WTC11 (cell line): ENCODE measurements at regions not wholly inside any gene's neighbourhood (a gene's known extent, or its start where the extent isn't known, plus 50 kb on each side); places are given as distances from the start of the nearest gene placed in this dataset.

Source experiments
- ATAC-seq: fragments of 200-7000 bp; cut with Tn5 transposase; 2 replicates; pipeline ENCODE4 v1.10.0; 2021; ENCODE audit warnings: mild to moderate bottlenecking, moderate library complexity
- CTCF ChIA-PET: fragments of 300-600 bp; sonication (Branson Sonifier 250); formaldehyde crosslinking; loops from one replicate; lab custom pipeline; 2021; ENCODE audit warnings: antibody characterized with exemption; lab: Charles Lee
- POLR2A ChIA-PET: fragments of 350-600 bp; sonication (Branson Sonifier 250); formaldehyde crosslinking; loops from one replicate; lab custom pipeline; 2021; ENCODE audit warnings: antibody characterized with exemption; lab: Charles Lee
- DNase-seq: peaks from one replicate; pipeline ENCODE4 v3.0.0; 2021; ENCODE audit warnings: low spot score
- H3K27ac Mint-ChIP-seq: 2 replicates; pipeline ENCODE4 v1.8.0; 2021; ENCODE audit warnings: mixed read lengths
- H3K27me3 Mint-ChIP-seq: 2 replicates; pipeline ENCODE4 v1.8.0; 2021; ENCODE audit warnings: low read depth, mild to moderate bottlenecking, moderate library complexity, mixed read lengths
- H3K36me3 Mint-ChIP-seq: 2 replicates; pipeline ENCODE4 v1.8.0; 2021; ENCODE audit warnings: mixed read lengths
- H3K4me1 Mint-ChIP-seq: 2 replicates; pipeline ENCODE4 v1.8.0; 2022; ENCODE audit warnings: mixed read lengths
- H3K4me3 Mint-ChIP-seq: 2 replicates; pipeline ENCODE4 v1.8.0; 2021; ENCODE audit warnings: mild to moderate bottlenecking, moderate library complexity, mixed read lengths
- H3K9me3 Mint-ChIP-seq: 2 replicates; pipeline ENCODE4 v1.8.0; 2021; ENCODE audit warnings: mixed read lengths
- CREB1 ChIP-seq: sonication (generic); formaldehyde crosslinking; IDR thresholded peaks from 2 replicates; pipeline ENCODE4 v1.8.0; 2023; ENCODE audit warnings: mild to moderate bottlenecking, missing genetic modification reagents
- CTCF ChIP-seq: fragments of 200-600 bp; IDR thresholded peaks from 2 replicates; pipeline ENCODE4 v1.8.0; 2022; ENCODE audit warnings: antibody characterized with exemption
- E2F4 ChIP-seq: sonication (generic); formaldehyde crosslinking; IDR thresholded peaks from 2 replicates; pipeline ENCODE4 v1.8.1; 2022; ENCODE audit warnings: low read depth, mild to moderate bottlenecking, moderate library complexity, missing genetic modification reagents, borderline replicate concordance
- ELF4 ChIP-seq: sonication (generic); formaldehyde crosslinking; IDR thresholded peaks from 2 replicates; pipeline ENCODE4 v1.8.1; 2022; ENCODE audit warnings: low read depth, mild to moderate bottlenecking, moderate library complexity, missing genetic modification reagents
- ETV6 ChIP-seq: sonication (generic); formaldehyde crosslinking; IDR thresholded peaks from 2 replicates; pipeline ENCODE4 v1.8.1; 2022; ENCODE audit warnings: mild to moderate bottlenecking, missing genetic modification reagents
- GTF2I ChIP-seq: fragments of 250-450 bp; sonication (Bioruptor Pico); conservative IDR thresholded peaks from 2 replicates; pipeline ENCODE4 v1.4.0; 2021; ENCODE audit warnings: mild to moderate bottlenecking
- HMGA2 ChIP-seq: fragments of 250-450 bp; sonication (Bioruptor Pico); IDR thresholded peaks from 2 replicates; pipeline ENCODE4 v1.4.0; 2021; ENCODE audit warnings: mild to moderate bottlenecking, moderate library complexity
- MYBL2 ChIP-seq: sonication (generic); formaldehyde crosslinking; IDR thresholded peaks from 2 replicates; pipeline ENCODE4 v1.8.1; 2023; ENCODE audit warnings: mild to moderate bottlenecking, moderate library complexity, missing genetic modification reagents
- NFYB ChIP-seq: sonication (generic); formaldehyde crosslinking; conservative IDR thresholded peaks from 2 replicates; pipeline ENCODE4 v1.8.0; 2022; ENCODE audit warnings: low read depth, missing genetic modification reagents
- NR1H2 ChIP-seq: sonication (generic); formaldehyde crosslinking; IDR thresholded peaks from 2 replicates; pipeline ENCODE4 v1.9.0; 2021; ENCODE audit warnings: mild to moderate bottlenecking, moderate library complexity, missing genetic modification reagents
- SMAD3 ChIP-seq: sonication (generic); formaldehyde crosslinking; IDR thresholded peaks from 2 replicates; pipeline ENCODE4 v1.8.0; 2022; ENCODE audit warnings: missing genetic modification reagents, mild to moderate bottlenecking, borderline replicate concordance
- TF ChIP-seq, protein P1 (sequence below): fragments of 250-450 bp; sonication (Bioruptor Pico); IDR thresholded peaks from 2 replicates; pipeline ENCODE4 v1.8.0; 2021; ENCODE audit warnings: mild to moderate bottlenecking
- TF ChIP-seq, protein P2 (sequence below): sonication (generic); formaldehyde crosslinking; IDR thresholded peaks from 2 replicates; pipeline ENCODE4 v1.8.0; 2022; ENCODE audit warnings: mild to moderate bottlenecking, missing genetic modification reagents
- TF ChIP-seq, protein P3 (sequence below): sonication (generic); formaldehyde crosslinking; IDR thresholded peaks from 2 replicates; pipeline ENCODE4 v1.8.0; 2023; ENCODE audit warnings: mild to moderate bottlenecking, missing genetic modification reagents
- TF ChIP-seq, protein P4 (sequence below): fragments of 250-450 bp; sonication (Bioruptor Pico); conservative IDR thresholded peaks from 2 replicates; pipeline ENCODE4 v1.9.0; 2021; ENCODE audit warnings: mild to moderate bottlenecking

GRCh38 chr4:187312299-187312698 lies 588.6 kb upstream of the FAT1 start:
- no peaks in the 10 kb centered on the region for H3K27me3 Mint-ChIP-seq
- TF ChIP-seq SMAD3 (CRISPR knock-in tag) (no peak), CREB1 (CRISPR knock-in tag) (no peak), GTF2I (no peak), E2F4 (CRISPR knock-in tag) (no peak), CTCF (no peak), ELF4 (CRISPR knock-in tag) (no peak)
- ChIA-PET POLR2A (no interaction called here), CTCF (no interaction called here)
- no peak overlapping the region for H3K27ac Mint-ChIP-seq
- peaks cover 6% of the 10 kb centered on the region for H3K9me3 Mint-ChIP-seq
- no peaks in the 10 kb centered on the region for H3K4me1 Mint-ChIP-seq
- ATAC-seq (no peak), DNase-seq (no peak)
- no peaks in the 10 kb centered on the region for H3K36me3 Mint-ChIP-seq
- no peak overlapping the region for H3K4me3 Mint-ChIP-seq

DNA sequence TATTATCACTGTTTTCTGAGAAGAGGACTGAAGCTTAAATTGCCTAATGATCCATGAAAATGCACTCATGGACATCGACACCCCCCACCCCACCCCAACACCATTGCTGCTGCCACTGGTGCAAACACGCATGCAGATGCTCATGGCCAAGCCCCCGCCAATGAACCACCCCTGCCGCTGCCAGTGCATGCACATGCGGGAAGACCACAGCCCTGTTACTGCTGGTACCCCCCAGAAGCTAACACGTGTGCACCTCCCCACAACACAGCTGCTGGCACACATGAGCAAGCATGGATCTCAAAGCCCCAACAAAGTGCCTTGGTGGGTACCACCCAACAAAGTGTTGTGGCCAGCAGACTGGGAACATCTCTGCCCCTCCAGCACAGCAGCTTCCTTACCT lies 594.1 kb upstream of the FAT1 start:
- ATAC-seq, result no peak
- POLR2A ChIA-PET, result no interaction called here
- H3K27me3 Mint-ChIP-seq, result no peaks in the 10 kb centered on the region
- no peaks in the 10 kb centered on the region for H3K4me1 Mint-ChIP-seq
- no peak for TF ChIP-seq HMGA2 (CRISPR knock-in tag)
- TF ChIP-seq, all 79 proteins: peak for 0
- Mint-ChIP-seq H3K9me3 (peaks cover 16% of the 10 kb centered on the region), H3K4me3 (no peak overlapping the region), H3K36me3 (no peaks in the 10 kb centered on the region), H3K27ac (no peak overlapping the region)
- CTCF ChIA-PET, result no interaction called here
- DNase-seq, result no peak

DNA sequence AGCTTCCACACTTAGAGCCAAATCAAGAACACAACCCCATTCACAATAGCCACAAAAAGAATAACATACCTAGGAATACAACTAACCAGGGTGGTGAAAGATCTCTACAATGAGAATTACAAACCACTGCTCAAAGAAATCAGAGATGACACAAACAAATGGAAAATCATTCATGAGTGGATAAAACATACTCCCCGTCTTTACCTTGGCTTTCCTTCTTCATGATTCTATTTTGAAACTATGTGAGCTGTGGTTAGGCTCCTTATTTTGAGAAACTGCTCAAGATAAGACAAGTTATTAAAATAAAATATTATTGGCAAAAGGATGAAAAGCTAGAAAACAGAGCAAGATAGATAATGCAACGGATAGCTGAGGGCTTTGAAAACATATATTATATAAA lies 598.1 kb upstream of the FAT1 start:
- TF ChIP-seq CTCF, result no peak
- TF ChIP-seq, protein P1, sequence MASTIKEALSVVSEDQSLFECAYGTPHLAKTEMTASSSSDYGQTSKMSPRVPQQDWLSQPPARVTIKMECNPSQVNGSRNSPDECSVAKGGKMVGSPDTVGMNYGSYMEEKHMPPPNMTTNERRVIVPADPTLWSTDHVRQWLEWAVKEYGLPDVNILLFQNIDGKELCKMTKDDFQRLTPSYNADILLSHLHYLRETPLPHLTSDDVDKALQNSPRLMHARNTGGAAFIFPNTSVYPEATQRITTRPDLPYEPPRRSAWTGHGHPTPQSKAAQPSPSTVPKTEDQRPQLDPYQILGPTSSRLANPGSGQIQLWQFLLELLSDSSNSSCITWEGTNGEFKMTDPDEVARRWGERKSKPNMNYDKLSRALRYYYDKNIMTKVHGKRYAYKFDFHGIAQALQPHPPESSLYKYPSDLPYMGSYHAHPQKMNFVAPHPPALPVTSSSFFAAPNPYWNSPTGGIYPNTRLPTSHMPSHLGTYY (CRISPR knock-in tag), result no peak
- TF ChIP-seq, protein P2, sequence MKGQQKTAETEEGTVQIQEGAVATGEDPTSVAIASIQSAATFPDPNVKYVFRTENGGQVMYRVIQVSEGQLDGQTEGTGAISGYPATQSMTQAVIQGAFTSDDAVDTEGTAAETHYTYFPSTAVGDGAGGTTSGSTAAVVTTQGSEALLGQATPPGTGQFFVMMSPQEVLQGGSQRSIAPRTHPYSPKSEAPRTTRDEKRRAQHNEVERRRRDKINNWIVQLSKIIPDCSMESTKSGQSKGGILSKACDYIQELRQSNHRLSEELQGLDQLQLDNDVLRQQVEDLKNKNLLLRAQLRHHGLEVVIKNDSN, result no peak
- TF ChIP-seq E2F4 (CRISPR knock-in tag), result no peak
- TF ChIP-seq, all 79 proteins: peak for 0
- Mint-ChIP-seq H3K27ac (no peak overlapping the region), H3K4me3 (no peak overlapping the region), H3K27me3 (no peaks in the 10 kb centered on the region), H3K36me3 (no peaks in the 10 kb centered on the region), H3K4me1 (no peaks in the 10 kb centered on the region), H3K9me3 (peaks cover 16% of the 10 kb centered on the region)
- ChIA-PET POLR2A (no interaction called here), CTCF (no interaction called here)
- no peak for DNase-seq
- ATAC-seq, result no peak

DNA sequence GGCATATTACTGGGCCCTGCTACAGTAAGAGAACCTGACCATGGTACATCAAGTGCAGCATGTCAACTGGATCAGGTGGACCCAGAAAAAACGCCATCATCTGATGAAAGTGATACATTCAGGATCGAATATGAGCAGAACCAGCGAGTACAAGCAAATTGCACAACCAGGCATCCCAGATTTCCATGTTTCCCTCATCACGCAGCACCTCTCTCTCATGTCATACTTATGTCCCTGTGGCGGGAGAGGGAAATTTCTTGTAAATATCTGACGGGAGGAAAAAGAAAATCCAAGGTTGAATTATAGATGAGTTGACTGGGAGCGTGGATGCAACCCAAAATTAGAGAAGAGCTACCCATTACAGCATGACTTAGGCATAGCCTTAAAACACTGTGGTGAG lies 608.5 kb upstream of the FAT1 start:
- H3K36me3 Mint-ChIP-seq, result no peaks in the 10 kb centered on the region
- no peak overlapping the region for H3K4me3 Mint-ChIP-seq
- no peaks in the 10 kb centered on the region for H3K4me1 Mint-ChIP-seq
- DNase-seq (no peak), ATAC-seq (no peak)
- H3K9me3 Mint-ChIP-seq, result no peaks in the 10 kb centered on the region
- POLR2A ChIA-PET, result no interaction called here
- no peak overlapping the region for H3K27ac Mint-ChIP-seq
- no peaks in the 10 kb centered on the region for H3K27me3 Mint-ChIP-seq
- CTCF ChIA-PET, result no interaction called here
- TF ChIP-seq, protein P3, sequence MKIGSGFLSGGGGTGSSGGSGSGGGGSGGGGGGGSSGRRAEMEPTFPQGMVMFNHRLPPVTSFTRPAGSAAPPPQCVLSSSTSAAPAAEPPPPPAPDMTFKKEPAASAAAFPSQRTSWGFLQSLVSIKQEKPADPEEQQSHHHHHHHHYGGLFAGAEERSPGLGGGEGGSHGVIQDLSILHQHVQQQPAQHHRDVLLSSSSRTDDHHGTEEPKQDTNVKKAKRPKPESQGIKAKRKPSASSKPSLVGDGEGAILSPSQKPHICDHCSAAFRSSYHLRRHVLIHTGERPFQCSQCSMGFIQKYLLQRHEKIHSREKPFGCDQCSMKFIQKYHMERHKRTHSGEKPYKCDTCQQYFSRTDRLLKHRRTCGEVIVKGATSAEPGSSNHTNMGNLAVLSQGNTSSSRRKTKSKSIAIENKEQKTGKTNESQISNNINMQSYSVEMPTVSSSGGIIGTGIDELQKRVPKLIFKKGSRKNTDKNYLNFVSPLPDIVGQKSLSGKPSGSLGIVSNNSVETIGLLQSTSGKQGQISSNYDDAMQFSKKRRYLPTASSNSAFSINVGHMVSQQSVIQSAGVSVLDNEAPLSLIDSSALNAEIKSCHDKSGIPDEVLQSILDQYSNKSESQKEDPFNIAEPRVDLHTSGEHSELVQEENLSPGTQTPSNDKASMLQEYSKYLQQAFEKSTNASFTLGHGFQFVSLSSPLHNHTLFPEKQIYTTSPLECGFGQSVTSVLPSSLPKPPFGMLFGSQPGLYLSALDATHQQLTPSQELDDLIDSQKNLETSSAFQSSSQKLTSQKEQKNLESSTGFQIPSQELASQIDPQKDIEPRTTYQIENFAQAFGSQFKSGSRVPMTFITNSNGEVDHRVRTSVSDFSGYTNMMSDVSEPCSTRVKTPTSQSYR, result no peak
- TF ChIP-seq, protein P4, sequence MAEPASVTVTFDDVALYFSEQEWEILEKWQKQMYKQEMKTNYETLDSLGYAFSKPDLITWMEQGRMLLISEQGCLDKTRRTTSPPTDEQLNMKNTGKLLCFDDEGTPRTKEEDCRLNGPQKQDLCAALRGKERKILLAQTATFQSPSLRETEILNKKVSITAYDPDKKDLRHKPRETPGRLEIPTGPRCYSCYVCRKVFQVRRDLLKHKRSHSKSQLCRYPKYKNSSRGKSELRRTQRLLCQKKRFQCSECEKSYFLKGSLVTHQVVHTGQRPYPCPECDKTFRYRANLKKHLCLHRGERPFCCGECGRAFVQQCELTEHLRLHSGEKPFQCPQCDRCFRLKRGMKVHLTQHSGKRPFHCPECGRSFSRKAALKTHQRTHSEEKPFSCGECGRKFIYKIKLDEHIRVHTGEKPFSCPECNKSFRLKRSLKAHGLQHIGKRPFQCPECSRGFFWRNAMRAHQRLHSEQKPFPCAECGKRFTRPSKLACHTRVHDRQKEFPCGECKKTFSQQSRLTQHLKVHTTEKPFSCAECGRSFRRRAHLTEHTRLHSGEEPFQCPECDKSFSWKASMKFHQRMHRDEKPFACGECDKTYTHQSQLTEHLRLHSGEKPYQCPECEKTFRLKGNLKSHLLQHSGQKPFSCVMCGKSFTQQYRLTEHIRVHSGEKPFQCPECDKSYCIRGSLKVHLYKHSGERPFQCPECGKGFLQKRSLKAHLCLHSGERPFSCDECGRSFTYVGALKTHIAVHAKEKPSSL, result no peak
- no peak for TF ChIP-seq MYBL2 (CRISPR knock-in tag)
- TF ChIP-seq NR1H2 (CRISPR knock-in tag), result no peak
- TF ChIP-seq NFYB, result no peak
- TF ChIP-seq ETV6 (CRISPR knock-in tag), result no peak
